Activated naive CD8-positive, alpha-beta T cell treated with anti-CD3 and anti-CD28 coated beads, Interleukin-2, amount 50 U/mL, for 24 hours (primary cell): ENCODE measurements at regions not wholly inside any gene's neighbourhood (a gene's known extent, or its start where the extent isn't known, plus 50 kb on each side); places are given as distances from the start of the nearest gene placed in this dataset.

Source experiments
- ATAC-seq: fragments of 150-1000 bp; cut with Tn5 transposase; one replicate; pipeline ENCODE4 v1.10.0; 2021
- DNase-seq: peaks from one replicate; pipeline ENCODE4 v3.0.0; 2021
- H3K27ac Mint-ChIP-seq: one replicate; pipeline ENCODE4 v1.8.0; 2021; ENCODE audit warnings: mild to moderate bottlenecking, mixed read lengths
- H3K27me3 Mint-ChIP-seq: one replicate; pipeline ENCODE4 v1.8.0; 2021; ENCODE audit warnings: mixed read lengths
- H3K36me3 Mint-ChIP-seq: one replicate; pipeline ENCODE4 v1.8.0; 2021; ENCODE audit warnings: low read depth, mixed read lengths
- H3K4me1 Mint-ChIP-seq: one replicate; pipeline ENCODE4 v1.8.0; 2021; ENCODE audit warnings: mixed read lengths
- H3K4me3 Mint-ChIP-seq: one replicate; pipeline ENCODE4 v1.8.0; 2021; ENCODE audit warnings: mild to moderate bottlenecking, moderate library complexity, mixed read lengths
- H3K9me3 Mint-ChIP-seq: one replicate; pipeline ENCODE4 v1.8.0; 2021; ENCODE audit warnings: mixed read lengths

DNA sequence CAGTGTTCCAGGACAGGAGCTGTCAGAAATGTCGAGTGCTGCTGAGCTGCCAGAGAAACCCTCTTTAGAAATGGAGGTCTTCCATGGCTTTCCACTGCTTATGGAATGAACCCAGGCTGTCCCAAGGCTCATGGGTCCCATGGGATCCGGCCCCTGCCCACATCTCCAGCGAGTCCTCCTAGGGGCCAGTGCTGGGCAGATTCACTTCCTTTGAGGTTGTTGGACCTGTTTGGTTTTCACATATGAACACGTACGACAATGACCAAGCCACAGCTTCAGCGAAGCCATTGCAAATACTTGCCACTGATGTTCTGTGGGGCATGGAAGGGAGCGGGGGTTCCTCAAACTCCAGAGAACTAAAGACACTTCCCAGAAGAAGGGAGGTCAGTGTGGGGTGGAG lies 483.3 kb downstream of the TBC1D22A start:
- Mint-ChIP-seq H3K27ac (no peak overlapping the region), H3K27me3 (peaks cover 13% of the 10 kb centered on the region), H3K36me3 (no peaks in the 10 kb centered on the region), H3K4me1 (no peaks in the 10 kb centered on the region), H3K4me3 (no peak overlapping the region), H3K9me3 (no peaks in the 10 kb centered on the region)
- DNase-seq = no peak
- no peak for ATAC-seq

DNA sequence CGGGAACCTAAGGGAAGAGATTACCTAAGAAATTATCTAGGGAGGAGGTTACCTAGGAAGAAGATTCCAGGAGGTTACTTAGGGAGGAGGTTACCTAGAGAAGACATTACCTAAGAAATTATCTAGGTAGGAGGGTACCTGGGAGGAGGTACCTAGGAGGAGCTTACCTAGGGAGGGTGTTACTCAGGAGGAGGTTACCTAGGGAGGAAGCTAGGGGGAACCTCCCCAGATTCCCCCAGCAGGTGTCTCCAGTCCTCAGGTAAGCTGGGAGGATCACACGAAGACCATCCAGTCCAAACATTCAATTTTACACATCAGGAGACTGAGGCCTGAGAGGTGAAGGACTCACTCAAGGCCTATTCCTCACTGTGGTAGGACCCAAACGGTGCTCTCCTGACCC lies 482.8 kb downstream of the TBC1D22A start:
- H3K4me1 Mint-ChIP-seq = no peaks in the 10 kb centered on the region
- H3K27me3 Mint-ChIP-seq = peaks cover 14% of the 10 kb centered on the region
- no peak for DNase-seq
- no peaks in the 10 kb centered on the region for H3K9me3 Mint-ChIP-seq
- H3K27ac Mint-ChIP-seq = no peak overlapping the region
- ATAC-seq = no peak
- H3K36me3 Mint-ChIP-seq = no peaks in the 10 kb centered on the region
- no peak overlapping the region for H3K4me3 Mint-ChIP-seq

DNA sequence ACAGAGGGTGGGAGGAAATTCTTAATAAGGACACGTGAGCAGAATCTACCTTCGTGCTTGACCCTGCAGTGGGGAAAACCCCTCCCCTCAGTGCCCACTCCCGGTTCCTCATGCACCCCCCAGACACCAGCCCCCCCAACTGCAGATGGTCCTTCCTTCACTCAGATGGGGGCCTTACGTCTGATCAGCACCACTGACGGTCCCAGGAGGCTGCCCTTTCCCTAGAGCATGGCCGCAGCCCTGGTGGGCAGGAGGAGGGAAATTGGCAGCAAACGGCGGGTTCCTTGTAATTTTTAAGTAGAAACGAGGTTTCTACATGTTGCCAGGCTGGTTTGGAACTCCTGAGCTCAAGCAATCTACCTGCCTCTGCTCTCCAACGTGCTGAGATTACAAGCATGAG lies 477.7 kb downstream of the TBC1D22A start:
- peaks cover 12% of the 10 kb centered on the region for H3K27me3 Mint-ChIP-seq
- ATAC-seq (no peak), DNase-seq (no peak)
- no peak overlapping the region for H3K4me3 Mint-ChIP-seq
- H3K4me1 Mint-ChIP-seq = no peaks in the 10 kb centered on the region
- H3K27ac Mint-ChIP-seq = no peak overlapping the region
- H3K36me3 Mint-ChIP-seq = no peaks in the 10 kb centered on the region
- H3K9me3 Mint-ChIP-seq = no peaks in the 10 kb centered on the region

DNA sequence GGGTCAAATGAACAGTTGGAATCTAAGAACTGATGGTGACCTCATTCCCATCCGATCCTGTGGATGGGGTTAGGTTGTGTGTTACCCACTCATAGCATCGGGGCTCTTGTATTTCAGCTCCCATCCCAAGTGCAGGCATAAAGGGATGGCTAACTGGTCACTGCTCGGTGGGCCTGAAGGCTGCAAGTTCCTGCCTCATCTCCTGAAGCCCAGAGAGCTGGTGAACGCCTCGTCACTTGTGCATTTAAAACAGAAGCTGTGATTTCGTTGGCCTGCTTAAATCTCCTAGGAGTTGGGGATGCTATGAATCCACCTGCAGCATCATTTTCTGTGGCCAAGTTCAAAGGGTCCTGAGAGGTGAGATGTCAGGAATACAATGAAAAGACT lies 477.0 kb downstream of the TBC1D22A start:
- peaks cover 12% of the 10 kb centered on the region for H3K27me3 Mint-ChIP-seq
- H3K4me3 Mint-ChIP-seq = no peak overlapping the region
- H3K9me3 Mint-ChIP-seq = no peaks in the 10 kb centered on the region
- no peaks in the 10 kb centered on the region for H3K4me1 Mint-ChIP-seq
- H3K36me3 Mint-ChIP-seq = no peaks in the 10 kb centered on the region
- DNase-seq = no peak
- H3K27ac Mint-ChIP-seq = no peak overlapping the region
- ATAC-seq = no peak

DNA sequence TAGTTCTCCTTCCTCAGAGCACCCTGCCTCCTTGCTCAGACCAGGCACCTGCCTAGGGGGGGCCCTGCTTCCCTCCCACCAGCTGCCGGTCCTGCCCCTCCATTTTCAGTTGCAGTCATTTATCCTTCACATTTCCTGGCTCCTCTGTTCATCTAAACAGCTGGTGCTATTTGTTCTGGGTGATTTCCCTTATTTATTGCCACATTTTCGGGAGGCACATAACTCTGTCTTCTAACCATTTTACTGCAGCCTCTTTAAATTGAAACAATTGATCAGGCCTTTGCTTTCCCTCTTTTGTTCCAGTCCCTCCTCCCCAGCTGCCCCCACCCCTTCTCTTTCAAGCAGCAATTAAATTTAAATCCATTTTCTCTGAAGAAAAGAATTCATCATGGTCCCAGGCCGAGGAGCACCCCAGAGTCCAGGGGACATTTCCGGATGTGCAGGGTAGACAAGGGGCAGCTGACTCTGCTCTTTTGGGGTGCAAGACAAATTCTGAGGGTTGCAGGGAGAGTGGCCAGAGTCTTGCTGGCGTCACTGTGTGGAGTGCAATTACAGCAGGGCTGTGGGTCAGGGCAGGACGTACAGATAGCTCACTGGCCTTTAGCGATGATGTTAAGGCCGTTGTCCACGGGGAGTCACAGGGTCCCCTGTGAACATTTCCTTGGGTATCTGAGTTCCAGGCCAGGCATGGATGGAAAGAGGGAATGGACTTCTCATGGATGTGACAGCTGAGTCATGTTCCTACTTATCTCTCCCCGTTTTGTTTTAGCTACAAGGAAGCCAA lies 476.4 kb downstream of the TBC1D22A start:
- H3K36me3 Mint-ChIP-seq = no peaks in the 10 kb centered on the region

DNA sequence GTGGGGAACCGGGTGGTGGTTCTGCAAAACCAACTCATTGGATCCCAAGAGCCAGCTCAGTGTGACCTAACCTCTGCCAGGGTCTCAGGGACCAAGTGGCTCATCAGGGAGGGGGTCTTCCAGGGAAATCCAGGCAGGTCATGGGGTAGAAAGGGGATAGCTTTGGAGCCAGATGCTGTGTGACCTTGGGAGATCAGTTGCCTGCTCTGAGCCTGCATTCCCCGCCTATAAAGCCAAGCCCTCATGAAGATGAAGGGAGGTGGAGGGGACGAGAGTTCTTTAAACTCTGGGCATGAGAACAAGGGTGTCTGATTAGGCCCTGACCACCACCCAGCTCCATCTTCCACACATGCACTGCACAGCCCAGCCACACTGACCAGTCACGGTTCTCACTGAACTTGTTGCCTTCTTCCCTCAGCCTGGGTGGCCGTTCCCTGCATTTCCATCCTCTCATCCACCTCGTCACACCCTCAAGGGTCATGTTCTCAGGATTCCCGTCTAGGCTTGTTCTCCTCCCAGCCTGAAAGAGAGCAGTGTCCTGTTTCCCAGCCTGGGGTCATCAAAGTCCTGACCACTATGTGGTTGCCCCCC lies 475.5 kb downstream of the TBC1D22A start:
- H3K4me1 Mint-ChIP-seq = no peaks in the 10 kb centered on the region
- no peak overlapping the region for H3K4me3 Mint-ChIP-seq
- H3K36me3 Mint-ChIP-seq = no peaks in the 10 kb centered on the region
- H3K27ac Mint-ChIP-seq = no peak overlapping the region
- peaks cover 10% of the 10 kb centered on the region for H3K27me3 Mint-ChIP-seq
- ATAC-seq (no peak), DNase-seq (no peak)
- H3K9me3 Mint-ChIP-seq = peaks cover 3% of the 10 kb centered on the region

More for the DNA sequence above, 476.4 kb downstream of the TBC1D22A start:
- Mint-ChIP-seq H3K27ac (no peak overlapping the region), H3K4me3 (no peak overlapping the region), H3K4me1 (no peaks in the 10 kb centered on the region), H3K27me3 (peaks cover 12% of the 10 kb centered on the region), H3K9me3 (no peaks in the 10 kb centered on the region)
- ATAC-seq (no peak), DNase-seq (no peak)

DNA sequence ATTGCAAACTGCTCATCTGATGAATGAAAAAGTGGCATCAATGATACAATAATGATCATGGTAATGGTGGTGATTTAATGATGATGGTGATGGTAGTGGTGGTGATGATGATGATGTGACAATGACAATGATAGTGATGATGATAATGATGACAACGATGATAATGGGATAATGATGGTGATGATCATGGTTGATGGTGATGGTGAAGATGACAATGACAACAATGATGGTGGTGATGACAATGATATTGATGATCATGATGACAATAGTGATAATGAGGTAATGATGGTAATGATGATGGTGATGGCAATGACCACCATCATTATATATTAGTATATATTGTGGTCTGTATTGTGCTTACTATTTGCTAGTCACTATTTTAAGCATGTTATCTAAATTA lies 474.3 kb downstream of the TBC1D22A start:
- no peak overlapping the region for H3K4me3 Mint-ChIP-seq
- peaks cover 3% of the 10 kb centered on the region for H3K9me3 Mint-ChIP-seq
- H3K27me3 Mint-ChIP-seq = peaks cover 4% of the 10 kb centered on the region
- no peaks in the 10 kb centered on the region for H3K4me1 Mint-ChIP-seq
- DNase-seq (no peak), ATAC-seq (no peak)
- no peaks in the 10 kb centered on the region for H3K36me3 Mint-ChIP-seq
- H3K27ac Mint-ChIP-seq = no peak overlapping the region

DNA sequence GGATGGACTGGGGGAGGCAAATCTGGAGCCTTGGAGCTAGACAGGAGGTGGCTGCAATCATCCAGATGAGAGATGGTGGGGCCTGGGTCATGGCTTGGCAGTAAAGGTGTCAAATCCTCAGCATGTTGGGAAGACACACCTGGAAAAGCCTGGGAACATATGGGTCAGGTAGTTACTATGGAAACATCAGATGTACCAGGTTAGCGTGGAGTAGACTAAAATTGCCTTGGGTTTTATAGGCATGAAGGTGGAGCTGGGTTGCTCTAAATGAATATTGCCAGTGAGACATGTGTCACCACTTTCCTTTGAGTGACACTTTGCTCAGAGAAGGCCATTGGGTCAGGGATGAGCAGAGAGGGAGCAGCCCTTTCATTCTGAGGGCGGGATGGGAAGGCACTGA lies 473.7 kb downstream of the TBC1D22A start:
- no peak overlapping the region for H3K27ac Mint-ChIP-seq
- no peak overlapping the region for H3K4me3 Mint-ChIP-seq
- H3K9me3 Mint-ChIP-seq = peaks cover 3% of the 10 kb centered on the region
- H3K4me1 Mint-ChIP-seq = no peaks in the 10 kb centered on the region
- ATAC-seq (no peak), DNase-seq (no peak)
- peaks cover 4% of the 10 kb centered on the region for H3K27me3 Mint-ChIP-seq
- H3K36me3 Mint-ChIP-seq = no peaks in the 10 kb centered on the region

DNA sequence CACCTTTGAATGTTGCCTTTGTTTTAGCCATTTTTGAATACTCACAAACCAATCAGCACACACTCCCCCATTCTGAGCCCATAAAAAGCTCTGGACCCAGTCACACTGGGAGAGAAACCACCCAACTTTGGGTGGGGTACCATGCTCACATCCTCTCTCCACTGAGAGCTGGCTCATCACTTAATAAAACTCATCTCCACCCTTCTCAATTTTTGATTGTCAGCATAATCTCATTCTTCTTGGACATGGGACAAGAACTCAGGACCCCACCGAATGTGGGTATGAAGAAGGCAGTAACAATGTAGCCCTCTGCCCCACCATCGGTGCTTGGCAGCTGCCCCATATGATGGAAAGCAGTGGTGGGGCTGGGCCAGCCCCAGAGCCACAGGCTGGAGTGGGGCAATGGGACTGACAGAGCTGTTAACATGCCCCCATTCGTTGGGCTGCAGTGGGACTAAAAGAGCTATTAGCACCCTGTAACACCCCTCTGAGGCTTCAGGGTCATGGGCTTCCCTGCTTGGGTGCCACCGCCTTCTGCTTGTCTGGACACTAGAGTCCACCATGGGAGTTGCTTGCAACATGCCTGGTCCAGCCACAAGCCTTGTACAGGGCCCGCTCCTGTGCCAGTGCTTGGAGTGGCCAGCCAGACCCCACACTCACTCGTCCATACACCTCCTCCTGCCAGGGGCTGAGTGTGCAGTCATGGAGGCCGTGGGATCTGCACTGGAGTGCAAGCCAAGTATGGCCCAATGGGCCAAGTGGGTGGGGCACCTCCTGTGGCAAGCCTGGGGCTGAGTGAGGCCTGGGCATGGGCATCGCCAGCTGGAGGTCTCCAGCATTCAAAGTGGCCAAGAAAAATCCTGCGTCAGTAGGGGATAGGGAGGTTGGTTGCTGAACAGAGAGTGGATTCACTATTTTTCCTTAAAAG lies 471.1 kb downstream of the TBC1D22A start:
- ATAC-seq (no peak), DNase-seq (no peak)
- no peak overlapping the region for H3K4me3 Mint-ChIP-seq
- H3K9me3 Mint-ChIP-seq = peaks cover 7% of the 10 kb centered on the region
- H3K36me3 Mint-ChIP-seq = no peaks in the 10 kb centered on the region
- H3K27ac Mint-ChIP-seq = no peak overlapping the region
- peaks cover 6% of the 10 kb centered on the region for H3K27me3 Mint-ChIP-seq
- H3K4me1 Mint-ChIP-seq = no peaks in the 10 kb centered on the region

DNA sequence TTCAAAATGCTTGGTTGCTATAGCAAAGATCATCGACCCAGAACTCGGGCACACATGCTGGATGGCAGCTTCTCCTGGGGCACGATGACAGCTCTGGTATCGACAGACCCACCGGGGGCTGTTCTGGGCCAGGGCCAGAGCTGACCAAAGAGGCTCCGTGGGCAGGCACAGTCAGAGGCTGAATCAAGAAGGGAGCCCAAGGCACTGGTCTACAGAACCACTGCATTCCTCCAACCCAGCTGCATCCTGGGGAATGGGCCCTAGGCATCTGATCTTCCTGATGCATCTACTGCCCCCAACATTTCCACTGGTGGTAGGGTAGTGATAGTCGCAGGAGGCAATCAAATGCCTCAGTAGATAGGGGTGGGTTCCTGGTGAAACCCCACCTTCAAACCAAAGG lies 470.3 kb downstream of the TBC1D22A start:
- peaks cover 6% of the 10 kb centered on the region for H3K27me3 Mint-ChIP-seq
- no peaks in the 10 kb centered on the region for H3K36me3 Mint-ChIP-seq
- no peak overlapping the region for H3K27ac Mint-ChIP-seq
- H3K4me3 Mint-ChIP-seq = no peak overlapping the region
- peaks cover 7% of the 10 kb centered on the region for H3K9me3 Mint-ChIP-seq
- no peak for ATAC-seq
- DNase-seq = no peak
- no peaks in the 10 kb centered on the region for H3K4me1 Mint-ChIP-seq

DNA sequence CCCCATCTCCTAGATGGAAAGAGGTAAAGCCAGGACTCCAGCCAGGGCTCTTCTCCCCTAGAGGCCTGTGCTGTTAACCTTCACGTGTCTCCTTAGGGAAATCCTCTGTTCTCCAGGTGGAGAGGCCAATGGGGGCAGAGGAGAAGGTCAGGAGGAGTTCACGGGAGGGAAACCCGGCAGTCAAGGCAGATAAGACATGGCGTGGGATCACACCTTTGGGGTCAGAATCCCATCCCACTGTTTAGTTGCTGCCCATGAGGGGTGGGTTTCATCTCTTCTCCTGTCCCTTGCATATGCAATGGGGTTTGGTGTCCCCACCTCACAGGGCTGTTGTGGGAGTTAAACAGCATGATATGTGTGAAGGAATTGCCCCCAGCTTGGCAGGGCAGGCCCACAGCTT lies 469.7 kb downstream of the TBC1D22A start:
- H3K4me1 Mint-ChIP-seq = no peaks in the 10 kb centered on the region
- H3K36me3 Mint-ChIP-seq = no peaks in the 10 kb centered on the region
- peaks cover 7% of the 10 kb centered on the region for H3K9me3 Mint-ChIP-seq
- H3K4me3 Mint-ChIP-seq = no peak overlapping the region
- no peak overlapping the region for H3K27ac Mint-ChIP-seq
- H3K27me3 Mint-ChIP-seq = peaks cover 6% of the 10 kb centered on the region
- DNase-seq = no peak
- ATAC-seq = no peak

DNA sequence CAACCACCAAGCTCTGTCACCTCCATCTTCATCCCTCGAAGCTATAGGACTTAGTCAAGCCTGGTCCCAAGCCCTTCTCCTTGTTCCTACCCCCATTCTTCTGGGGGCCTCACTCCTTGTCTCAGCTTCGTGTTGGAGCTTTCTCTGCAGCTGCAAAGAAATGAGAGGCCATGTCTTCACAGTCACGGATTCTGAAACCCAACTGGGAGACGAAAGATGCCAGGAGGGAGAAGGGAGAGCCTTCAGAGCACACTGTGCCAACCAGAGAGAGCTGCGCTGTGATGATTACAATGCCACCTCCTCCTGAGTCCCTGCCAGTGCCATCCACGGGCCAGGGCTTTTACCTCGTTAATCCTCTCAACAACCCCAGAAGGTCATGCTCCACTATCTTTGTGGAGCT lies 469.3 kb downstream of the TBC1D22A start:
- peaks cover 7% of the 10 kb centered on the region for H3K9me3 Mint-ChIP-seq
- no peak overlapping the region for H3K4me3 Mint-ChIP-seq
- peaks cover 5% of the 10 kb centered on the region for H3K27me3 Mint-ChIP-seq
- ATAC-seq (no peak), DNase-seq (no peak)
- no peaks in the 10 kb centered on the region for H3K36me3 Mint-ChIP-seq
- no peaks in the 10 kb centered on the region for H3K4me1 Mint-ChIP-seq
- no peak overlapping the region for H3K27ac Mint-ChIP-seq

DNA sequence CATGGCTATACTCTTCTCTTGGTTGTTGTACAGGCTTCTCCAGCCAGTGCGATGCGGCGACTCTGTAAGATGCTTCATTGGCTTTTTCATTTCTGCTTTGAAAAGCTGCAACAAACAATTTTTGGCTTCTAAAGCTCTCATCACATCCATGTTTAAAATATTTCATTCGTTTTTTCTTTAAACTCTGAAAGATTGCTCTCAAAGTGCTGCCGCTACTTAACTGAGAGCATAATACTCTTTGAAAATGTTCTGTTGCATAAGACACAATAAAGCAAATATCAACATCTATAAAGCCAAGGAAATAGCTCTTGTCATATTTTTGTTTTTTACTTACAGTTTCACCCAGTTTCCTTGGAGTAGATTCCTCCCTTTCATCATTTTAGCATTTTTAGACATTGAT lies 468.3 kb downstream of the TBC1D22A start:
- H3K36me3 Mint-ChIP-seq = no peaks in the 10 kb centered on the region
- H3K27ac Mint-ChIP-seq = no peak overlapping the region
- no peak overlapping the region for H3K4me3 Mint-ChIP-seq
- H3K4me1 Mint-ChIP-seq = no peaks in the 10 kb centered on the region
- peaks cover 7% of the 10 kb centered on the region for H3K9me3 Mint-ChIP-seq
- no peak for ATAC-seq
- DNase-seq = no peak
- H3K27me3 Mint-ChIP-seq = peaks cover 3% of the 10 kb centered on the region

DNA sequence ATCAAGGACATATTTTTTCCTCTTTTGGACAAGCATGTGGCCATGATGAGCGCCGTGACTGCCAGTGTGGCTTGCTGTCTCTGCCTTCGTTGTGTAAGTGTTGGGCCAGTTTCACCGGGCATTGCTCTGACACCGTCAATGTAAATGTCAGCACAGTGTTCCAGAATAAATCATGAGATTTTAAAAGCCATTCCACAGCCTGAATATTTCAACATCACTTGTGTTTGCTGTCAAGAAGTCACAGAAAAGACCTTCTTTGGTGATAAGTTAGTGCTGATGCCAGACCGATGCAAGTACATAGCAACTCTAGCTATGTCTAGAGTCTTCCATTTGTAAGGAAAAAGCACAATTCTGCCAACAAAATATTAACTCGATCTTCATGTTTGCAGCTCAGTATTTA lies 467.8 kb downstream of the TBC1D22A start:
- DNase-seq (no peak), ATAC-seq (no peak)
- no peak overlapping the region for H3K27ac Mint-ChIP-seq
- H3K36me3 Mint-ChIP-seq = no peaks in the 10 kb centered on the region
- no peaks in the 10 kb centered on the region for H3K4me1 Mint-ChIP-seq
- H3K4me3 Mint-ChIP-seq = no peak overlapping the region
- H3K27me3 Mint-ChIP-seq = peaks cover 3% of the 10 kb centered on the region
- peaks cover 7% of the 10 kb centered on the region for H3K9me3 Mint-ChIP-seq

DNA sequence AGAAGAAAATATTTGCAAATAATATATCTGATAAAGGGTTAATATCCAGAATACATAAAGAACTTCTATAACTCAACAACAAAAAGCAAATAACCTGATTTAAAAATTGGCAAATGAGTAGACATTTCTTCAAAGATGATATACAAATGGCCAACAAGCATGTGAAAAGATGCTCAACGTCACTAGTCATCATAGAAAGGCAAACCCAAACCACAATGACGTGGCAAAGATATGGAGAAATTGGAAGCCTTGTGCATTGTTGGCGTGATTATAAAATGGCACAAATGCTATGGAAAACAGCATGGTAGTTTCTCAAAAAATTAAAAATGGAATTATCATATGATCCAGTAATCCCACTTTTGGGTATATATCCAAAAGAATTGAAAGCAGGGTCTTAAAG lies 466.3 kb downstream of the TBC1D22A start:
- no peak overlapping the region for H3K4me3 Mint-ChIP-seq
- no peaks in the 10 kb centered on the region for H3K4me1 Mint-ChIP-seq
- H3K36me3 Mint-ChIP-seq = no peaks in the 10 kb centered on the region
- H3K27ac Mint-ChIP-seq = no peak overlapping the region
- H3K9me3 Mint-ChIP-seq = peaks cover 7% of the 10 kb centered on the region
- ATAC-seq (no peak), DNase-seq (no peak)
- H3K27me3 Mint-ChIP-seq = peaks cover 3% of the 10 kb centered on the region
